NCI-H345 treated with DMSO at 0.1 percent for 48 hours (cell line): ENCODE measurements at regions not wholly inside any gene's neighbourhood (a gene's known extent, or its start where the extent isn't known, plus 50 kb on each side); places are given as distances from the start of the nearest gene placed in this dataset.

Source experiments
- DNase-seq: peaks from one replicate; lab custom pipeline; 2025; ENCODE audit not compliant: unreplicated experiment; lab: John Stamatoyannopoulos, UW

DNA sequence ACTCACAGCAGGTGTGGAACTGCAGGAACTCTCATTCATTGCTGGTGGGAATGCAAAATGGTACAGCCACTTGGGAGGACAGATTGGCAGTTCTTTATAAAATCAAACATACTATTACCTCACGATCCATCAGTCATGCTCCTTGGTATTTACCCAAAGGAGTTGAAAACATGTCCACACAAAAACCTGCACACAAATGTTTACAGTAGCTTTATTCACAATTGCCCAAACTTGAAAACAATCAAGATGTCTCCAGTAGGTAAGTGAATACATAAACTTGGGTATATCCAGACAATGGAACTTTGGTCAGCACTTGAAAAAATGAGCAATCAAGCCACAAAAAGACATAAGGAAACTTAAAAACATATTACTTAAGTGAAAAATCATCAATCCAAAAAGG is 215.5 kb downstream of the IRX1 start:
- no peak for DNase-seq

- DNase-seq = no peak
Observed at GRCh38 chr5:3818624-3819023, 223.0 kb downstream of the IRX1 start.

DNA sequence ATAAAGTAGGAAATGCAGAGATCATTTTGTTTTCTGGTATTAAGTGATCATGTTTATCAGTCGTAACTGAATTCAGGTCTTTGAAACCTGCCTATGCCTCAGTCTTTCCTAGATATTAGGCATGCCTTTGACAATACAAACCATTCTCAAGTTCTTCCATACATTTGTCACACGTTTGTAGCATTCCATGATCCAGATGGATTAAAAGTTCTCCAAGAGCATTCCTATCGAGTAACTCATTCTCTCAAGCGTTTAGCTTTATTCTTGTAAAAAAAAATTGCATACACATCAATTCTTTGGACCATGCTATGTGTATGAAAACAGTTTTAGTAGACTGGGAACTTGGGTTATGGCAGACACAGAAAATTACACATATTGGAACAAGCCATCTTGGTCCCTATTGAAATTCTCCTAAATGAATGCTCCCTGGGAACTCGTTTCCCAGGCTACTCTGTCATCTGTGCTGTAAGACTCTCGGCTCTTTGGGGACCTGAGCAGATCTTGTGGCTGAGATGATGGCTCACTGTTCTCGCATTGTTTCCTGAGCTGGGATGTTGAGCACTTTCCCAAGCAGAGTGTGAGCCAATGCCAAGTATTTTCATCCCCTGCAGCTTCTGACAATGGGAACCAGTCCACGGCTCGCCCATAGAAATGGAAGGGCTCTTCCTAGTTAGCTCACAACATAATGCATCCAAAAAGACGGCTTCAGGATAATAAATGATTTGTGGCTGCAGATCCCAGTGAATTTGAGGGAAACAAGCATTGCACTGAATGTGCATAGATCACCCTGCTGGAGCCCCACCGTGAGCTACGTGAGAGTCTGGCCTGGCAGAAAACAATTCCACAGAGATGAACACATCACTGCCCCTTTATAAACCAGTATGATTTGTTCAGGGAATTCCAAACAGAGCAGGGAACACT is 230.2 kb downstream of the IRX1 start:
- DNase-seq = no peak

DNA sequence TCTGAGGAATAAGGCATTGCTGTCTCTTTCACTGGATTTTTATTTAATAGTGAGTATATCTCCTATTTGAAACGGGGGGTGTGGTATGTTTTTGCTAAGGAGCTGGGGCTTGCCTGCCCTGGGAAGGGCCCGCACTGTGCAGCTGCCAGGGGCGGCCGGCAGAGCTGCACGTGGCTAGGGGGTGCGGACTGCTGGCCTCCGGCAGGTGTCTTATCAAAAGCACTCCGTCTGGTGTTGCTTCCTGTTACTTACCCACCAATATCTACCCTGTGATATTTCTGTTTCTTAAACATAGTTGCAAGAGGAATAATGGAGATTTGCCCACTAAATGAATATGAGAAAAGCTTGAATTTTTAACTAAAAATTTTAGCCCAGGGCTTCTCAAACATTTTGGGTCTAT is 232.0 kb downstream of the IRX1 start:
- no peak for DNase-seq

DNA sequence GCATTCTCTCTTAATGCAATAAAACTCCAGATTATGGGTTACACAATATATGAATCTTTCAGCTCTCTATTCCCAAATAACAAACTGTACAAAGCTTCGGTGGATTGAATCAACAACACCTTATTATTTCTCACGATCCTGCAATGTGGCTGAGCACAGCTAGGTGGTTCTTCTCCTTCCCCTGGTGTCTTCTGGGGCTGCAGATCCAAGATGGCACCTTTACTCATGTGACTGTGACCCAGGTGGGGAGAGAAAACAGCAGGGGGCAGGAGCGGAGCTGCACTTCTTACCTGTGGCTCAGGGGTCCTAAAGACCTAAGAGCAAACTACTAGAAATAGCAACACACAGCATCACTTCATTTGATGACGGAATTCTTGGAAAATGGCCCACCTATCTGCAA is 233.1 kb downstream of the IRX1 start:
- no peak for DNase-seq

- DNase-seq = no peak
Observed at GRCh38 chr5:3833566-3833965, 237.9 kb downstream of the IRX1 start.

DNA sequence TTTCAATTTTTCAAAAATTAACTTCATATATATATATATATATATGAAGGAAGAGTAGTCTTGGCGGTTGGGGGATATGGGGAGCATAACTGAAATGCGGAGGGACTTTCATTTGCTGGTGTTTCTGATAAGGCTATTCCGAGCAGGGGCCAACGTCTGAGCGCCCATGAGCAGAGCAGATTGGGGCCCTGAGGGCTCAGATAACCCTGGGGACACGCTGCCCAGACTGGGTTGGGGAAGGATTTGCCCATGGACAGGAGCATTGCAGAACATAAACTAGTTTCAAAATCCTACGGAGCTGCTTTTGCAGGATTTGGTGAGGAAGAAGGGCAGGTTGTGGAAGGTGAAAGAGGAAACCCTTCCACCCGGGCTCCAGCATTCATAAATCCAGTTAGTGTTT is 240.2 kb downstream of the IRX1 start:
- DNase-seq = no peak

DNA sequence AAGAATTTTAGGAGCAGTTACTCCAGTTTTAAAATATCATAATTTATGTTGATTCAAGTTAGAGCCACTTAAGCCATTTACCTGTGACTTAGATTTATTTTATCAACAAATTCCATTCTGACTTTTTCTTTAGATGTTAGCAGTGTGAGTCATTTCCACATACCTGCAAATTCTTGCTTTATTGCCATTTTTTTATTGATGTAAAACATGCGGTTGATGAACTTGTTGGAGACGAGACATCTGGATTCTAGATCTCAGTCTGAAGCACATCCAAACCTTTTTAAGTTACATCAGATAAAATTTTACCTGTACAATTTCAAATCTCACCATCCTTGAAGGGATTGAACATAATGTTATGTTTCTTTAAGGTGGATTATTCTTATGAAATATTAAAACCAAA is 240.9 kb downstream of the IRX1 start:
- no peak for DNase-seq

DNA sequence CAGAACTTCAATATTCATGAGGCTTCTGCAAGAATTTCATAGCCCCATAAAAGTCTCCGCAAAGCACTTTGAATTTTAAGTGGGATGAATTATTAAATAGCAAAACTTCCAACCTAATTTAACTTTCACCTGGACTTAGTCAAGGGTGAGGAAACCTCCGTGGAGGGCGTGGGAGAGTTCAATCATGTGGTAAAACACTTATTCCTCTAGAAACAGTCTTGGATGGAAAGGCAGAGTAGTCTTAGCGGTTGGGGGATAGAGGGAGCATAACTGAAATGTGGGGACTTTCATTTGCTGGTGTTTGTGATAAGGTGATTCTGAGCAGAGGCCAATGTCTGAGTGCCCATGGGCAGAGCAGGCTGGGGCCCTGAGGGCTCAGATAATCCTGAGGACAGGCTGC is 241.9 kb downstream of the IRX1 start:
- no peak for DNase-seq

DNA sequence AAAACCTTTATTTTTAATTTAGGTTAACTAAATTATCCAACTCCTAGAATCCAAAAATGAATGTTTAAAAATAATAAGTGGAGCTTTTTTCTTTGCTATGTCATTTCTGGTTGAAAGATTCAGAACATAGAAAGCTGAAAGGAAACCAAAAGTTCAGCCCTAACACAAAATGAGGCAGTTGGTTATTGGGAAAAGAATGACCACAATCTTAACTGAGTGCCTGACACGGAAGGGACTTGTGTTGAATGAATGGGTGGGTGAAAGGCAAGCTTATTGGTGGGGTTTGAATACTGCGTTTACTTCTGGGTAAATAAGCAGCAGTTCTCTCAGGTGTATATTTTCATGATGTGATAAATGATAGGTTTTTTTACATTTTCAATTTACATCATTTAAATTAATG is 243.5 kb downstream of the IRX1 start:
- no peak for DNase-seq

DNA sequence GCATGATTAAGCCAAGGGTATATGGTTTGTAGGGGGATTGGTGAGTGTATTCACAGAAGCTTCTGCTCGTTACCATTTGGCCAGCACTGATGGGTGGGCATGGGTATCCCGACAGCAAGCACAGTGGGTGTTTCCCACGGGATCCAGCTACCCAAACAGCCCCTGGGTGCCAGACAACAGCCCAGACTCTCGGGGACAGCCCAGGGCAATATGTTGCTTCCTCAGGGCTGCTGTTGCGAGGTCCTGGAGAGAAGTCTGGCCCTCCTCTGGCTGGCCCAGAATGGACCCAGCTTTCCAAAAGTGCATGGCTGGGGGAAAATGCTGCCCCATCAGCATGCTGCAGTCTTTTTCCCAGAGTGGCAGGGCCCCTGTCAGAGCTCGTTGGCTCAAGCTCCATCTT is 247.0 kb downstream of the IRX1 start:
- DNase-seq = no peak

DNA sequence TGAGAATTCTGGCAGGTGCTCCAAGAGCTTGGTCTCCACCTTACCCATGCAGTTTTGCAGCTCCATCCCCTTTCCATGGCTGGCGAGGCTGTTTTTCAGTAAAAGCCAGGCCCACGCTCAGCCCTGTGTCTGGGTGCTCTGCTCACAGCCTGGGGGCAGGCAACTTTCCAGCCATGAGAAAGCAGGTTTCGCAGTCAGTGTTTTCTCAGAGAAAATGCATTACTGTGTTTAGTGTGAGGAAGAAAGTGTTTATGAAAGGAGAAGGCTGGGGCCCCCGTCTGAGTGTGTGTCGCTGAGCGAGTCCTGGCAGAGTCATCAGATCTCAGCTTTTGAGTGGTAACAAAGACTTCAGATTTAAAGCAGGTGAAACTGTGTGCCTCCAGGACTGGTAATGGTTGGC is 248.1 kb downstream of the IRX1 start:
- DNase-seq = no peak

DNA sequence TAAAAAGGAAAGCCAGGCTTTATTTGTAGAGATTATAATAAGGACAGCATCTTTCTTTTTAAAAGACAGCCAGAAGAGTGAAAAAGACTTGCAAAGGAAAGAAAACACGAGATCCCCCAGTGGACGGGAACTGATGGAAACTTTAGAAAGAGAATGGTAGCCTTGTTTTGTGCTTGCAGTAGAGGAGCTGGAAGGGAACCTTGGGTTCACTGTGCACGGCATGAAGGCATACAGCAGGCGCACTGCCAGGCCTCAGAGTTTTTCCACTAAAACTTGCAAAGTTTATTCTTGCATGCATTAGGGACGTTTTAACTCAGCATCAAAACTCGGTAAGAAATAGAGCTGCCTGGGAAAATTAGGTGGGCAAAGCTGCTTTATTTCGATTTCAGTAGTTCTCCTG is 248.6 kb downstream of the IRX1 start:
- no peak for DNase-seq

DNA sequence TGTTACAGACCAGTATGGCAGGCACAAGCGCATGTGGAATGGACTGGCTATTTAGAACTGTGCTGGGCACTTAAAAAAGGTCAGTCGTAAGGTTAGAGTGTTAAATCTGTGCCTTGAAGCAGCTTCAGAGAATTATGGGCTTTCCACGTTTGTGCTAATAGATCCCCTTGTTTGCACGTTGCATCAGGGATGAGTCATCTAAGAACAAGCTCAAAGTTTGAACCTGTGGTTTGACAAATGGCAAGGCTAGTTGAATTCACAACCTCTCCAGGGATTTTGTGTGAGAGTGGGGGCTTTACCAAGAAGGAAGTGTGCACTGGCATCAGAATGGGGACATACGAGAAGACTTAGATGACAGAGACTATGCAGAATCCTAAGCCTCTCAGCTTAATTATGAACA is 249.6 kb downstream of the IRX1 start:
- DNase-seq = no peak

GRCh38 chr5:3852161-3852916 is 256.7 kb downstream of the IRX1 start:
- no peak for DNase-seq

GRCh38 chr5:3853362-3853761 is 257.7 kb downstream of the IRX1 start:
- no peak for DNase-seq

GRCh38 chr5:3854188-3854821 is 258.7 kb downstream of the IRX1 start:
- DNase-seq = no peak

DNA sequence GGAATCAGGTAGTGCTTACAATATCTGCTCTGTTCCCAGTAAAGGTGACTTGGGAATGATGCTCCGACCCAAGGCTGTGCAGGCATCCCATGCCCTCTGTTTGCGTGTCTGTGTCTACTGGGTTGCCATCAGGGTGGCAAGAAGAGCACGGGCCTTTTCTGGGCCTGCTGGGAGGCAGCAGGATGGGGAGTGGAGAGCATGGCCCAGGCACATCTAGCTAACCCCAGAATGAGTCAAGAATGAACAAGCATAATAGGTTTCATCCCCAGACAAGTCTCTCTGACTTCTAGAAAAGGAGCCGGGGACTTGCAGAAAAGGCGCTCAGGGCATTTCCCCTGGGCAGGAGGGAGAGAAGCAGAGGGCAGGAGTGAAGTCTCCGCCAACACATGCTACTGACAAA is 260.4 kb downstream of the IRX1 start:
- DNase-seq = no peak

DNA sequence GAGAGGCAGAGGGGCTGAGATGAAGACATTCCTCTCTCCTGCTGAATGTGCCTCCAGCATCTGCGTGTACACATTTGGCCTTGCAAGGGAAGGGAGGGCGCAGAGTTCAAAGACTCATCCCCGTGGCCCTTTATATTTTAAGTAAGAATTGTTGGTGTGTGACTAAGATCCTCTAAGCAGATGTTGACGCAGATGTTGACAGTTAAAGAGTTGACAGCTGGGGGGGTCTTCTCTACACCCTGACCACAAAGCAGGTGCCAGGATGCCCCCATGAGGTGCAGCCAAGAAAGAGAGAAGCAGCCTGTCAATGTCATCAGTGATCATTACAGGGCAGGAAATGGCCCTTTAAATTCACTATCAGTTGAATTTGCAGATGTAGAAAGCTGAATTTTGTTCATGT is 262.9 kb downstream of the IRX1 start:
- DNase-seq = no peak

GRCh38 chr5:3862906-3863305 is 267.3 kb downstream of the IRX1 start:
- DNase-seq = no peak

DNA sequence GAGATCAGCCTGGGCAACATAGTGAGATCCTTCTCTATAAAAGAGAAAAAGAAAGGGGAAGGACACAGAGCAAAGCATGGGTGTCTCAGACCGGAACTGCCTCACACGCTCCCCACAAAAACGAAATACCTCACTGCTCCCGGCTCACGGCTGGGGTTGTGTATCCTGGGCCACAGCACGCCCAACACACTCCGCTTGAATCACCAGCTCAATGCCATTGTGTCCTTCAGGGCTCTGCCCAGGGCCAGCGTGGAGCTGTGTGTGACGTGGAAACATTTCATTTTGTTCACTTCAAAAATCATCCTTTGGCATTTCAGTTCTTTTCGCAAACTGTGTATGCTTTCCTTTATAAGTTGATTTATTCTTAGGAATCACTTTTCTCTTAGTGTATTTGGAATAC is 279.5 kb downstream of the IRX1 start:
- DNase-seq = no peak

DNA sequence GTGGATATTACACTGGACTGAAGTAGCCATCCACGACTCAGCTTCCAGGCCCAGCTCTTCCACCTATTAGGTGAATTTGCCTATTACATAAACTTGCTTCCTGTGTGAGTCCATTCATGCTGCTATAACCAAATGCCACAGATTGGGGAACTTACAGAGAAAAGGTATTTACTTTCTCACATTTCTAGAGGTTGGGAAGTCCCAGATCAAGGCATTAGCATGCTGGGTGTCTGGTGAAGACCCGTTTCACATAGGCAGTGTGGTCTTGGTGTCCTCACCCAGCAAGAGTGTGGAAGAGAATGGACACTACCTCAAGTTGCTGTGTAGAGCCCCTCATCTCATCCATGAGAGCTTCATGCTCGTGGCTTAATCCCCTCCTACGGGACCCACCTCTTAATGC is 282.6 kb downstream of the IRX1 start:
- DNase-seq = no peak
